ENCODE measurements at regions not wholly inside any gene's neighbourhood (a gene's known extent, or its start where the extent isn't known, plus 50 kb on each side); places are given as distances from the start of the nearest gene placed in this dataset.
"Not testable (repeated sequence)": the region's sequence is repeated elsewhere in the genome, so short reads cannot be mapped to it uniquely, and the experiment has no call there.

DNA sequence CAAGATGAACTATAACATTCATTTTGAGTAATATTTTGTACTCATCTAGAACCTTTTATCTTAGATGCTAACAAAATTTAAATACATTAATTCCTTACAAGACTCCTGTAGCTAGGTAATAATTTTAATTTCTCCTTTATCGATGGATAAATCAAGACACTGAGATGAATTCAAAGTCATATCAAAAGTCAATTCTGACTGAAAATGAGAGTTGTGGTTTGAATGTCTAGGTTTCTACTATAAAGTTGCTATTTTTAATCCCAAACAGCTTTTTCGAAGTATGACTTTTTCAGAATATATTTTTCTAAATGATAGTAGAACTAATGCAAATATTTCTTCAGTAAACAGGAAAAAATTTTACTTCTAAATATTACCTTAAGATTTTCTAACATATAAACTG lies 491.7 kb upstream of the FAM174A start:
- Histone ChIP-seq H3K27me3 (no peaks in the 10 kb centered on the region), H3K4me3 (no peak overlapping the region), H3K36me3 (no peaks in the 10 kb centered on the region), H3K4me1 (no peaks in the 10 kb centered on the region), H3K27ac (no peak overlapping the region), H3K9me3 (no peaks in the 10 kb centered on the region)
- ATAC-seq = no peak
- 93% methylated on average over 2 of the region's 2 CpGs for WGBS, 2 donors (ENCODE audit: low coverage in 1 of 2)
- TF ChIP-seq POLR2A (IDR thresholded peaks at IDR 0.05) (no peak), POLR2AphosphoS5 (IDR thresholded peaks at IDR 0.05) (no peak), EP300 (IDR thresholded peaks at IDR 0.05) (no peak)
- TF ChIP-seq, protein P1, sequence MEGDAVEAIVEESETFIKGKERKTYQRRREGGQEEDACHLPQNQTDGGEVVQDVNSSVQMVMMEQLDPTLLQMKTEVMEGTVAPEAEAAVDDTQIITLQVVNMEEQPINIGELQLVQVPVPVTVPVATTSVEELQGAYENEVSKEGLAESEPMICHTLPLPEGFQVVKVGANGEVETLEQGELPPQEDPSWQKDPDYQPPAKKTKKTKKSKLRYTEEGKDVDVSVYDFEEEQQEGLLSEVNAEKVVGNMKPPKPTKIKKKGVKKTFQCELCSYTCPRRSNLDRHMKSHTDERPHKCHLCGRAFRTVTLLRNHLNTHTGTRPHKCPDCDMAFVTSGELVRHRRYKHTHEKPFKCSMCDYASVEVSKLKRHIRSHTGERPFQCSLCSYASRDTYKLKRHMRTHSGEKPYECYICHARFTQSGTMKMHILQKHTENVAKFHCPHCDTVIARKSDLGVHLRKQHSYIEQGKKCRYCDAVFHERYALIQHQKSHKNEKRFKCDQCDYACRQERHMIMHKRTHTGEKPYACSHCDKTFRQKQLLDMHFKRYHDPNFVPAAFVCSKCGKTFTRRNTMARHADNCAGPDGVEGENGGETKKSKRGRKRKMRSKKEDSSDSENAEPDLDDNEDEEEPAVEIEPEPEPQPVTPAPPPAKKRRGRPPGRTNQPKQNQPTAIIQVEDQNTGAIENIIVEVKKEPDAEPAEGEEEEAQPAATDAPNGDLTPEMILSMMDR (IDR thresholded peaks at IDR 0.05) = no peak

- TF ChIP-seq, protein P1 (IDR thresholded peaks at IDR 0.05) = no peak
- no peak for TF ChIP-seq EP300 (IDR thresholded peaks at IDR 0.05)
- TF ChIP-seq POLR2A (IDR thresholded peaks at IDR 0.05) = no peak
- TF ChIP-seq POLR2AphosphoS5 (IDR thresholded peaks at IDR 0.05) = no peak
- no peaks in the 10 kb centered on the region for H3K9me3 ChIP-seq
These were observed 508.6 kb upstream of the FAM174A start for GRCh38 chr5:100026606-100027005.

GRCh38 chr5:100023536-100023935 lies 511.6 kb upstream of the FAM174A start:
- no peak for ATAC-seq
- no peak overlapping the region for H3K4me3 ChIP-seq
- no peaks in the 10 kb centered on the region for H3K27me3 ChIP-seq
- H3K4me1 ChIP-seq = no peaks in the 10 kb centered on the region
- no peaks in the 10 kb centered on the region for H3K36me3 ChIP-seq
- H3K9me3 ChIP-seq = no peaks in the 10 kb centered on the region
- H3K27ac ChIP-seq = no peak overlapping the region
- TF ChIP-seq POLR2AphosphoS5 (IDR thresholded peaks at IDR 0.05) (no peak), POLR2A (IDR thresholded peaks at IDR 0.05) (no peak), EP300 (IDR thresholded peaks at IDR 0.05) (no peak)
- TF ChIP-seq, protein P1 (IDR thresholded peaks at IDR 0.05) = no peak

More at GRCh38 chr5:100026606-100027005, 508.6 kb upstream of the FAM174A start:
- 50 to 51% methylated on average over 2 of the region's 2 CpGs for WGBS, 2 donors (ENCODE audit: low coverage in 1 of 2)
- no peak overlapping the region for H3K27ac ChIP-seq
- ATAC-seq = no peak
- no peaks in the 10 kb centered on the region for H3K36me3 ChIP-seq
- H3K4me3 ChIP-seq = no peak overlapping the region
- no peaks in the 10 kb centered on the region for H3K27me3 ChIP-seq
- no peaks in the 10 kb centered on the region for H3K4me1 ChIP-seq

DNA sequence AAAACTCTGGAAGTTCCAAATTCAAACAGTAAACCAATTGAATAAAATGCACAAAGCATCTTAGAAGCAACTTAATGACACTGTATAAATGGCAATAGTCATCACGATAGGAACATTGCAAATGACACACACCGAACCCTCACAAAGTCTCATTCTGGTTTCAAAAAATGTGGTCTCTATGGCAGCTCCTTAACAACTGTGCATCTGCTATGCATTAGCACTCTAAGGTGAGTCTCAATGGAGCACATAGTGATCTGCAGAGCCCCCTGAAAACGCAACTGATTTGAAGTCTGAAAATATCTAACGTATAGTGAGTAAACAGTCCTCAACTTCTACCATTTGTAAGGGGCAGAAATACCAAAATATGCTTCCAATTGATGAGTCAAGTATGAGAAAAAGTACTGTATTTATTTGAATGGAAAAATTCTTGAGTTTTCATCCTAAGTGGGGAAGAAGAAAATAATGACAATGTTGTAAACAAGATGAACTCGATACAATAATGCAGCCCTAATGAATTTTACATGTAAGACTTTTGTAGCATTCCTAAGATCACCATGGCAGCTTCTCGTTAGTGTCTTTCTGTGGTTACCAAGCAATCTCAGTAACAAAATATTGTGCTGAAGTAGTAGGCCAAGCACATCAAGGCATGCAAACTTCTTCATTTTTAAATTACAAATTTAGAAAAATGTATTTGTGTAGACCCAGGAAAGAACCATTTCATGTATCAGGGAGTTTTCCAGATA lies 517.5 kb upstream of the FAM174A start:
- Histone ChIP-seq H3K4me1 (no peaks in the 10 kb centered on the region), H3K27ac (no peak overlapping the region), H3K27me3 (no peaks in the 10 kb centered on the region), H3K9me3 (no peaks in the 10 kb centered on the region), H3K4me3 (no peak overlapping the region), H3K36me3 (no peaks in the 10 kb centered on the region)
- ATAC-seq = no peak
- 80 to 85% methylated on average over 6 of the region's 6 CpGs for WGBS, 2 donors (ENCODE audit: low coverage in 1 of 2)
- TF ChIP-seq POLR2A (IDR thresholded peaks at IDR 0.05) (no peak), EP300 (IDR thresholded peaks at IDR 0.05) (no peak), POLR2AphosphoS5 (IDR thresholded peaks at IDR 0.05) (no peak)
- TF ChIP-seq, protein P1 (IDR thresholded peaks at IDR 0.05) = no peak

DNA sequence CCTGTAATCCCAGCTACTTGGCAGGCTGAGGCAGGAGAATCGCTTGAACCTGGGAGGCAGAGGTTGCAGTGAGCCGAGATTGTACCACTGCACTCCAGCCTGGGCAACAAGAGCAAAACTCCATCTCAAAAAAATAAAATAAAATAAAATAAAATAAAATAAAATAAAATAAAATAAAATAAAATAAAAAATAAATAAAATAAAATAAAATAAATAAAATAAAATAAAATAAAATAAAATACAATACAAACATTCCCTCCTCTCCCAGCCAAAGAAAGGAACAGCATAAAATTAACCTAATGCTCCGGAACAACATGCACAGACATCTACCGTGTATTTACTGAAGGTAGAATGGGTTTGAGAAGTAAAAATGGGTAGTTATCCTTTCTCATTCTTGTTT lies 521.9 kb upstream of the FAM174A start:
- not testable (repeated sequence) for H3K27me3 ChIP-seq, H3K4me3 ChIP-seq, H3K36me3 ChIP-seq, H3K9me3 ChIP-seq, ATAC-seq, H3K4me1 ChIP-seq, H3K27ac ChIP-seq
- 92 to 94% methylated on average over 2 of the region's 4 CpGs for WGBS, 2 donors (ENCODE audit: low coverage in 1 of 2)

GRCh38 chr5:100011160-100011559 lies 524.0 kb upstream of the FAM174A start:
- H3K4me1 ChIP-seq, H3K36me3 ChIP-seq, H3K4me3 ChIP-seq, ATAC-seq, H3K9me3 ChIP-seq, H3K27me3 ChIP-seq, H3K27ac ChIP-seq: not testable (repeated sequence)
- WGBS, 2 donors (ENCODE audit: low coverage in 1 of 2) = 96% methylated on average over 5 of the region's 10 CpGs; no CpG with 5 or more reads in 1 of the 2 donors
